ENCODE measurements at regions not wholly inside any gene's neighbourhood (a gene's known extent, or its start where the extent isn't known, plus 50 kb on each side); places are given as distances from the start of the nearest gene placed in this dataset.

- H3K4me2 ChIP-seq (ENCODE audit: low read length) = no peak overlapping the region
- TF ChIP-seq CTCF (IDR thresholded peaks at IDR 0.05; ENCODE audit: low read length) (no peak), EZH2 (IDR thresholded peaks at IDR 0.05; ENCODE audit: borderline replicate concordance, low read length) (no peak)
- H4K20me1 ChIP-seq (ENCODE audit: insufficient read depth, low read length) = no peaks in the 10 kb centered on the region
- H3K4me3 ChIP-seq (ENCODE audit: low read depth, low read length, poor library complexity, severe bottlenecking) = no peak overlapping the region
- no peak overlapping the region for H3K27ac ChIP-seq (ENCODE audit: low read depth, low read length, poor library complexity, severe bottlenecking)
- no peak overlapping the region for H2AFZ ChIP-seq (ENCODE audit: low read length)
- no peaks in the 10 kb centered on the region for H3K9me3 ChIP-seq (ENCODE audit: low read length)
- no peak overlapping the region for H3K9ac ChIP-seq (ENCODE audit: low read length)
- no peaks in the 10 kb centered on the region for H3K36me3 ChIP-seq (ENCODE audit: insufficient read depth, low read length)
- H3K79me2 ChIP-seq (ENCODE audit: insufficient read depth, low read length) = no peaks in the 10 kb centered on the region
- H3K4me1 ChIP-seq (ENCODE audit: insufficient read depth, low read length, severe bottlenecking) = no peaks in the 10 kb centered on the region
- H3K27me3 ChIP-seq (ENCODE audit: insufficient read depth, low read length) = no peaks in the 10 kb centered on the region
- no peaks in the 10 kb centered on the region for H3K9me2 ChIP-seq (ENCODE audit: low read depth, low read length)
- H3F3A ChIP-seq (ENCODE audit: insufficient read depth, low read length) = no peaks in the 10 kb centered on the region
These were observed 69.7 kb upstream of the NEUROD6 start for GRCh38 chr7:31410265-31410664.

GRCh38 chr7:31411416-31411815, 70.9 kb upstream of the NEUROD6 start:
- Histone ChIP-seq H3K79me2 (ENCODE audit: insufficient read depth, low read length) (no peaks in the 10 kb centered on the region), H2AFZ (ENCODE audit: low read length) (no peak overlapping the region), H3K27ac (ENCODE audit: low read depth, low read length, poor library complexity, severe bottlenecking) (no peak overlapping the region), H3K4me3 (ENCODE audit: low read depth, low read length, poor library complexity, severe bottlenecking) (no peak overlapping the region), H3K9me3 (ENCODE audit: low read length) (no peaks in the 10 kb centered on the region), H3K36me3 (ENCODE audit: insufficient read depth, low read length) (no peaks in the 10 kb centered on the region), H3K4me2 (ENCODE audit: low read length) (no peak overlapping the region), H4K20me1 (ENCODE audit: insufficient read depth, low read length) (no peaks in the 10 kb centered on the region), H3K9me2 (ENCODE audit: low read depth, low read length) (no peaks in the 10 kb centered on the region), H3F3A (ENCODE audit: insufficient read depth, low read length) (no peaks in the 10 kb centered on the region), H3K27me3 (ENCODE audit: insufficient read depth, low read length) (no peaks in the 10 kb centered on the region), H3K9ac (ENCODE audit: low read length) (no peak overlapping the region), H3K4me1 (ENCODE audit: insufficient read depth, low read length, severe bottlenecking) (no peaks in the 10 kb centered on the region)
- no peak for TF ChIP-seq CTCF (IDR thresholded peaks at IDR 0.05; ENCODE audit: low read length)
- TF ChIP-seq EZH2 (IDR thresholded peaks at IDR 0.05; ENCODE audit: borderline replicate concordance, low read length) = no peak

- Histone ChIP-seq H2AFZ (ENCODE audit: low read length) (no peak overlapping the region), H3F3A (ENCODE audit: insufficient read depth, low read length) (no peaks in the 10 kb centered on the region), H3K9ac (ENCODE audit: low read length) (no peak overlapping the region), H3K4me3 (ENCODE audit: low read depth, low read length, poor library complexity, severe bottlenecking) (no peak overlapping the region), H3K4me1 (ENCODE audit: insufficient read depth, low read length, severe bottlenecking) (no peaks in the 10 kb centered on the region), H3K79me2 (ENCODE audit: insufficient read depth, low read length) (no peaks in the 10 kb centered on the region), H3K27ac (ENCODE audit: low read depth, low read length, poor library complexity, severe bottlenecking) (no peak overlapping the region), H3K9me3 (ENCODE audit: low read length) (no peaks in the 10 kb centered on the region), H4K20me1 (ENCODE audit: insufficient read depth, low read length) (no peaks in the 10 kb centered on the region), H3K9me2 (ENCODE audit: low read depth, low read length) (no peaks in the 10 kb centered on the region), H3K36me3 (ENCODE audit: insufficient read depth, low read length) (no peaks in the 10 kb centered on the region), H3K4me2 (ENCODE audit: low read length) (no peak overlapping the region), H3K27me3 (ENCODE audit: insufficient read depth, low read length) (no peaks in the 10 kb centered on the region)
- TF ChIP-seq EZH2 (IDR thresholded peaks at IDR 0.05; ENCODE audit: borderline replicate concordance, low read length) (no peak), CTCF (IDR thresholded peaks at IDR 0.05; ENCODE audit: low read length) (no peak)
These were observed 73.2 kb upstream of the NEUROD6 start for GRCh38 chr7:31413766-31414165.
